ENCODE measurements at regions not wholly inside any gene's neighbourhood (a gene's known extent, or its start where the extent isn't known, plus 50 kb on each side); places are given as distances from the start of the nearest gene placed in this dataset.

DNA sequence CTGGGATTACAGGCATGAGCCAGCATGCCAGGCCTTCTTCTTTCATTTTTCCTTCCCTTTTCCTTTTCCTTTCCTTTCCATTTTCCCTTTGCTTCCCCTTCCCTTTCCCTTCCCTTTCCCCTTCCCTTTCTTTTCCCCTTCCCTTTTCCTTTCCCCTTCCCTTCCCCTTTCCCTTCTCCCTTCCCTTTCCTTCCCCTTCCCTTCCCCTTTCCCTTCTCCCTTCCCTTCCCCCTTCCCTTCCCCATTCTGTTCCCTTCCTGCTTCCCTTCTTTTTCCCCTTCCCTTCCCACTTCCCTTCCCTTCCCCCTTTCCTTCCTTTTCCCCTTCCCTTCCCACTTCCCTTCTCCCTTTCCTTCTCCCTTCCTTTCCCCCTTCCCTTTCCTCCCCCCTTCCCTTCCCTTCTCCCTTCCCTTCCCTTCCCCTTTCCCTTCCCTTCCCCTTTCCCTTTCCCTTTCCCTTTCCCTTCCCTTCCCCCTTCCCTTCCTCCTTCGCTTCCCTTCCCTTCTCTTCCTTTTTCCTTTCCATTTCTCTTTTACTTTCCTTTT is 712.2 kb upstream of the POM121L12 start:
- no peak overlapping the region for H3K27ac ChIP-seq (ENCODE audit: low read depth, low read length)
- no peak for DNase-seq
- intact Hi-C loops (cut with micrococcal nuclease) = no loop called here
- no peaks in the 10 kb centered on the region for H3K9me3 ChIP-seq (ENCODE audit: control insufficient read depth in 1 of 2, low read length in 2 of 2)
- ChIA-PET CTCF (ENCODE audit: partially characterized antibody) (no interaction called here), POLR2A (ENCODE audit: partially characterized antibody) (no interaction called here)
- H3K27me3 ChIP-seq (ENCODE audit: insufficient read depth, low read length) = no peaks in the 10 kb centered on the region
- peaks cover 5 to 32% (median 24%) of the 10 kb centered on the region in 8 donors for H3K9me3 Mint-ChIP-seq
- H3K27me3 Mint-ChIP-seq = no peaks in the 10 kb centered on the region
- no peaks in the 10 kb centered on the region for H3K36me3 Mint-ChIP-seq
- no peak overlapping the region for H3K27ac Mint-ChIP-seq
- H3K4me3 Mint-ChIP-seq = no peak overlapping the region
- no peaks in the 10 kb centered on the region for H3K4me1 ChIP-seq (ENCODE audit: insufficient read depth, low read length)
- no peaks in the 10 kb centered on the region for H3K4me1 Mint-ChIP-seq
- H3K36me3 ChIP-seq (ENCODE audit: insufficient read depth, low read length) = no peaks in the 10 kb centered on the region
- H3K4me3 ChIP-seq (ENCODE audit: low read length in 2 of 2) = no peak overlapping the region

DNA sequence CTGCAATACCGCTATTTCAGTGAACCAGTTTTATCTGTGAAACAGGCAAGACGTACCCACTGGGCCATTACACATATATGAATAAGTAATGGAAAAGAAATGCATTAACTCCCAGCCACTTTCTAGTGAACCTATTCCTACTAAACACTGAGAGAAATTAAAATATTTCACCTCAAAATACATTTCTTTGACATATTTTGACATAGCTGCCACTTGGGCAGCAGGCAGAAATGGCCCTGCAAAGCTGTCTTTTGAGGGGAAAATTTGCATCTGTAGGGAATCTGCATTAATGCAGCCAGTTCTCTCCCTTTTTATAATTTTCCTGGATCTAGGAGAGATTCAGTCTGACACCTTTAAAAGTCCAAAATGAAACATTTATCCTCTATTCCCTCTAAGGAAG is 714.8 kb upstream of the POM121L12 start:
- CTCF ChIA-PET (ENCODE audit: partially characterized antibody) = no interaction called here
- no peak overlapping the region for H3K4me3 Mint-ChIP-seq
- no peaks in the 10 kb centered on the region for H3K27me3 Mint-ChIP-seq
- DNase-seq = no peak
- H3K4me1 ChIP-seq (ENCODE audit: insufficient read depth, low read length) = no peaks in the 10 kb centered on the region
- H3K4me3 ChIP-seq (ENCODE audit: low read length in 2 of 2) = no peak overlapping the region
- H3K9me3 Mint-ChIP-seq = peaks cover 5 to 35% (median 22%) of the 10 kb centered on the region in 8 donors
- no peak overlapping the region for H3K27ac ChIP-seq (ENCODE audit: low read depth, low read length)
- intact Hi-C loops (cut with micrococcal nuclease) = no loop called here
- H3K27me3 ChIP-seq (ENCODE audit: insufficient read depth, low read length) = no peaks in the 10 kb centered on the region
- POLR2A ChIA-PET (ENCODE audit: partially characterized antibody) = no interaction called here
- H3K27ac Mint-ChIP-seq = no peak overlapping the region
- no peaks in the 10 kb centered on the region for H3K9me3 ChIP-seq (ENCODE audit: control insufficient read depth in 1 of 2, low read length in 2 of 2)
- peaks cover 0 to 3% of the 10 kb centered on the region in 2 donors for H3K36me3 Mint-ChIP-seq
- no peaks in the 10 kb centered on the region for H3K36me3 ChIP-seq (ENCODE audit: insufficient read depth, low read length)
- H3K4me1 Mint-ChIP-seq = no peaks in the 10 kb centered on the region

DNA sequence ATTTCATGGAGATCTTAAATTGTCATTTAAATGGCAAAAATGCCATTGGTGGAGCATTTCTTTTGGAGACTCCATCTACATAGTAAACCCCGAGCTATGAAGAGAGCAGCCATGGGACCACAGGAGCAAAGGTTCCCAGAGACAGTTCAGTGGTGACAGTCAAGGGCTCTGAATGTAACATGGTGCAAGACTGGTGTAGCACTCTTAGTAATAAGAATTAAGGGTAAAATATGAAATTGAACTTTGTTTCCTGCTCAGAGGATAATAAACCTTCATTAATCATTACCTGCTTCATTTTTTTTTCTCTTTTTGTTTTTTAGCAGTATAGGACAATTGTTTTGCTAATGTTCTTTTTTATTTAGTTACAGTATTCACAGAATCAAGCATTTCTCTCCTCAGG is 717.5 kb upstream of the POM121L12 start:
- ChIA-PET CTCF (ENCODE audit: partially characterized antibody) (no interaction called here), POLR2A (ENCODE audit: partially characterized antibody) (no interaction called here)
- Mint-ChIP-seq H3K27me3 (no peaks in the 10 kb centered on the region), H3K4me3 (no peak overlapping the region), H3K27ac (no peak overlapping the region), H3K36me3 (peaks cover 0 to 3% of the 10 kb centered on the region in 2 donors), H3K9me3 (peaks cover 5 to 32% (median 16%) of the 10 kb centered on the region in 8 donors), H3K4me1 (no peaks in the 10 kb centered on the region)
- intact Hi-C loops (cut with micrococcal nuclease) = no loop called here
- H3K4me1 ChIP-seq (ENCODE audit: insufficient read depth, low read length) = no peaks in the 10 kb centered on the region
- no peak for DNase-seq
- no peak overlapping the region for H3K27ac ChIP-seq (ENCODE audit: low read depth, low read length)
- no peaks in the 10 kb centered on the region for H3K27me3 ChIP-seq (ENCODE audit: insufficient read depth, low read length)
- H3K36me3 ChIP-seq (ENCODE audit: insufficient read depth, low read length) = no peaks in the 10 kb centered on the region
- no peaks in the 10 kb centered on the region for H3K9me3 ChIP-seq (ENCODE audit: control insufficient read depth in 1 of 2, low read length in 2 of 2)
- H3K4me3 ChIP-seq (ENCODE audit: low read length in 2 of 2) = no peak overlapping the region

DNA sequence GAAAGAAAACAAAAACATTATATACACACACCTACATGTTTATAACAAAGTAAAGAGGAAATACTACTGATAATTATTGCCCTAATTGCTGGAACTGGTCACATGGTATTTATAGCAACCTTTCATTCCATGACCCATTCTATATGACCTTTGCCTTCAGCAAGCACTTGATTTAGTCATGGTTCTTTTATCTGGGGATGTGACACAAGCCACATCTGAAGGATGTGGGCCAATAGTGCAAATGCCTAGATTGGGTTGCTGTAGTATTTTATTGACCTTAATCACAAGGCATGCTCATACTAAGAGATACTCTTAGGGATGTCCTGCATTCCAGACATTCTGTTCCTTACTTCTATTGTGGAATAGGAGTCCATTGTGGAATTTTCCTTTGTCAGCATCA is 723.5 kb upstream of the POM121L12 start:
- Mint-ChIP-seq H3K4me1 (no peaks in the 10 kb centered on the region), H3K4me3 (no peak overlapping the region), H3K27me3 (no peaks in the 10 kb centered on the region), H3K9me3 (peaks cover 3 to 26% (median 9%) of the 10 kb centered on the region in 8 donors), H3K27ac (no peak overlapping the region), H3K36me3 (peaks cover 0 to 3% of the 10 kb centered on the region in 2 donors)
- ChIA-PET CTCF (ENCODE audit: partially characterized antibody) (no interaction called here), POLR2A (ENCODE audit: partially characterized antibody) (no interaction called here)
- H3K36me3 ChIP-seq (ENCODE audit: insufficient read depth, low read length) = no peaks in the 10 kb centered on the region
- intact Hi-C loops (cut with micrococcal nuclease) = no loop called here
- no peak for DNase-seq
- H3K4me1 ChIP-seq (ENCODE audit: insufficient read depth, low read length) = no peaks in the 10 kb centered on the region
- H3K4me3 ChIP-seq (ENCODE audit: low read length in 2 of 2) = no peak overlapping the region
- no peaks in the 10 kb centered on the region for H3K27me3 ChIP-seq (ENCODE audit: insufficient read depth, low read length)
- no peaks in the 10 kb centered on the region for H3K9me3 ChIP-seq (ENCODE audit: control insufficient read depth in 1 of 2, low read length in 2 of 2)
- H3K27ac ChIP-seq (ENCODE audit: low read depth, low read length) = no peak overlapping the region

DNA sequence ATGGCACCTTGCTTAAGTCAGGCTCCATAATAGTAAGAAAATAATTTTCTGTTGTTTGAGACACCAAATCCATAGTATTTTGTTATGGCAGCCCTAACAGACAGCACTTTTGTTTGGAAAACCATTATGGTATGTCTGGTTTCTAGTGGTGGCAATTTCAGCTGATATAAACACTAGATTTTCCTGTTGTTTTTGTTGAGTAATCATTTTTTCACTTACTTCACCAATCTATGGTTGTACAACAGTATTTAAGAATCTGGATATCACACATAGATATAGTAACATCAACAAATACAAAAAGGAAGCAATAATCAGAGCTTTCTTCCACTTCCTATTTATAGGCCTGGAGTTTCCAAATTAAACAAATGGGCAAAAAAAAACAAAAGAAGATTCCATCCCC is 725.8 kb upstream of the POM121L12 start:
- H3K27ac ChIP-seq (ENCODE audit: low read depth, low read length) = no peak overlapping the region
- H3K36me3 Mint-ChIP-seq = no peaks in the 10 kb centered on the region
- H3K27me3 Mint-ChIP-seq = no peaks in the 10 kb centered on the region
- ChIA-PET CTCF (ENCODE audit: partially characterized antibody) (no interaction called here), POLR2A (ENCODE audit: partially characterized antibody) (no interaction called here)
- H3K9me3 Mint-ChIP-seq = peaks cover 0 to 13% (median 7%) of the 10 kb centered on the region in 8 donors
- intact Hi-C loops (cut with micrococcal nuclease) = no loop called here
- H3K36me3 ChIP-seq (ENCODE audit: insufficient read depth, low read length) = no peaks in the 10 kb centered on the region
- H3K4me3 ChIP-seq (ENCODE audit: low read length in 2 of 2) = no peak overlapping the region
- no peaks in the 10 kb centered on the region for H3K4me1 Mint-ChIP-seq
- no peak overlapping the region for H3K4me3 Mint-ChIP-seq
- DNase-seq = no peak
- H3K4me1 ChIP-seq (ENCODE audit: insufficient read depth, low read length) = no peaks in the 10 kb centered on the region
- no peaks in the 10 kb centered on the region for H3K9me3 ChIP-seq (ENCODE audit: control insufficient read depth in 1 of 2, low read length in 2 of 2)
- no peak overlapping the region for H3K27ac Mint-ChIP-seq
- H3K27me3 ChIP-seq (ENCODE audit: insufficient read depth, low read length) = no peaks in the 10 kb centered on the region

DNA sequence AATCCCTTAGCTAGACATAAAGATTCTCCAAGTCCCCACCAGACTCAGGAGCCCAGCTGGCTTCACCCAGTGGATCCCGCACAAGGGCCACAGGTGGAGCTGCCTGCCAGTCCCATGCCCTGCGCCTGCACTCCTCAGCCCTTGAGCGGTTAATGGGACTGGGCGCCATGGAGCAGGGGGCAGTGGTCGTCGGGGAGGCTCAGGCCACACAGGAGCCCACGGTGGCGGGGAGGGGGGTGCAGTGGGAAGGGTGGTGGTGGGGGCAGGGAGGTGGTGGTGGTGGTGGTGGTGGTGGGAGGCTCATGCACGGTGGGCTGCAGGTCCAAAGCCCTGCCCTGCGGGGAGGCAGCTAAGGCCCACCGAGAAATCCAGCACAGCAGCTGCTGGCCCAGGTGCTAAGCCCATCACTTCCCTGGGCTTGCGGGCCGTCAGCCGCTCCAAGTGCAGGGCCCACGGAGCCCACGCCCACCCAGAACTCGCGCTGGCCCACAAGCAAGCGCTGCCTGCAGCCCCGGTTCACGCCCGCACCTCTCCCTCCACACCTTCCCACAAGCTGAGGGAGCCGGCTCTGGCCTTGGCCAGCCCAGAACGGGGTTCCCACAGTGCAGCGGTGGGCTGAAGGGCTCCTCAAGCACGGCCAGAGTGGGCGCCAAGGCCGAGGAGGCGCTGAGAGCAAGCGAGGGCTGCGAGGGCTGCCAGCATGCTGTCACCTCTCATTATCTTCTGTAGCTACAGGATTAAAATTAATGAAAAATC is 732.5 kb upstream of the POM121L12 start:
- H3K27ac ChIP-seq (ENCODE audit: low read depth, low read length) = no peak overlapping the region
- intact Hi-C loops (cut with micrococcal nuclease) = no loop called here
- no peak for DNase-seq
- Mint-ChIP-seq H3K4me3 (no peak overlapping the region), H3K27me3 (no peaks in the 10 kb centered on the region), H3K9me3 (peaks cover 0 to 18% (median 7%) of the 10 kb centered on the region in 8 donors), H3K27ac (no peak overlapping the region), H3K4me1 (no peaks in the 10 kb centered on the region), H3K36me3 (no peaks in the 10 kb centered on the region)
- no peaks in the 10 kb centered on the region for H3K4me1 ChIP-seq (ENCODE audit: insufficient read depth, low read length)
- no peaks in the 10 kb centered on the region for H3K27me3 ChIP-seq (ENCODE audit: insufficient read depth, low read length)
- H3K36me3 ChIP-seq (ENCODE audit: insufficient read depth, low read length) = no peaks in the 10 kb centered on the region
- CTCF ChIA-PET (ENCODE audit: partially characterized antibody) = no interaction called here
- H3K4me3 ChIP-seq (ENCODE audit: low read length in 2 of 2) = no peak overlapping the region
- POLR2A ChIA-PET (ENCODE audit: partially characterized antibody) = no interaction called here
- H3K9me3 ChIP-seq (ENCODE audit: control insufficient read depth in 1 of 2, low read length in 2 of 2) = no peaks in the 10 kb centered on the region

DNA sequence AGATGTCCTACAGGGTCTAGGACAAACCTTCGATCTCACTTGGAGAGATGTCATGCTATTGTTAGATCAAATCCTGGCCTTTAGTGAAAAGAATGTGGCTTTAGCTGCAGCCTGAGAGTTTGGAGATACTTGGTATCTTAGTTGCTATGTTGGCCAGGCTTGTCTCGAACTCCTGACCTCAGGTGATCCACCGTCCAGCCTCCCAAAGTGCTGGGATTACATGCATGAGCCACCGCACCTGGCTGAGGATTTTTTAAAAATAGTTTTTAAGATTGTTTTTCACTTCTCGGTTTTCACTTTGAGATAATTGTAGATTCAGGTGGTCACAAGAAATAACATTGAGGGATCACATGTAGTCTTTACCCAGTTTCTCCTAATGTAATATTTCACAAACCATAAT is 738.3 kb upstream of the POM121L12 start:
- Histone ChIP-seq H3K4me3 (ENCODE audit: low read length in 2 of 2) (no peak overlapping the region), H3K36me3 (ENCODE audit: insufficient read depth, low read length) (no peaks in the 10 kb centered on the region), H3K27ac (ENCODE audit: low read depth, low read length) (no peak overlapping the region), H3K27me3 (ENCODE audit: insufficient read depth, low read length) (no peaks in the 10 kb centered on the region), H3K4me1 (ENCODE audit: insufficient read depth, low read length) (no peaks in the 10 kb centered on the region), H3K9me3 (ENCODE audit: control insufficient read depth in 1 of 2, low read length in 2 of 2) (no peaks in the 10 kb centered on the region)
- POLR2A ChIA-PET (ENCODE audit: partially characterized antibody) = no interaction called here
- no peak for DNase-seq
- H3K4me3 Mint-ChIP-seq = no peak overlapping the region
- CTCF ChIA-PET (ENCODE audit: partially characterized antibody) = no interaction called here
- no peaks in the 10 kb centered on the region for H3K27me3 Mint-ChIP-seq
- intact Hi-C loops (cut with micrococcal nuclease) = no loop called here
- H3K9me3 Mint-ChIP-seq = peaks cover 5 to 28% (median 17%) of the 10 kb centered on the region in 8 donors
- no peaks in the 10 kb centered on the region for H3K36me3 Mint-ChIP-seq
- H3K4me1 Mint-ChIP-seq = no peaks in the 10 kb centered on the region
- no peak overlapping the region for H3K27ac Mint-ChIP-seq

All from CD4-positive, alpha-beta memory T cell (primary cell).